ENCODE measurements at regions not wholly inside any gene's neighbourhood (a gene's known extent, or its start where the extent isn't known, plus 50 kb on each side); places are given as distances from the start of the nearest gene placed in this dataset.

GRCh38 chr3:23116081-23116837, 86.9 kb upstream of the UBE2E2 start:
- TF ChIP-seq TCF7L2 (IDR thresholded peaks at IDR 0.05; ENCODE audit: borderline replicate concordance, low read depth, low read length) (no peak), ZFP41 (tag by site-specific recombination; IDR thresholded peaks at IDR 0.05; ENCODE audit: borderline replicate concordance) (no peak), ZNF18 (tag by site-specific recombination; IDR thresholded peaks at IDR 0.05) (no peak), CTCF (tag by site-specific recombination; IDR thresholded peaks at IDR 0.05) (no peak), ZNF221 (tag by site-specific recombination; IDR thresholded peaks at IDR 0.05; ENCODE audit: borderline replicate concordance) (no peak), REST (tag by site-specific recombination; IDR thresholded peaks at IDR 0.05) (no peak), ZNF2 (tag by site-specific recombination; IDR thresholded peaks at IDR 0.05) (no peak), ZNF248 (tag by site-specific recombination; IDR thresholded peaks at IDR 0.05) (no peak), ZNF701 (tag by site-specific recombination; IDR thresholded peaks at IDR 0.05) (no peak)
- TF ChIP-seq, protein P1, sequence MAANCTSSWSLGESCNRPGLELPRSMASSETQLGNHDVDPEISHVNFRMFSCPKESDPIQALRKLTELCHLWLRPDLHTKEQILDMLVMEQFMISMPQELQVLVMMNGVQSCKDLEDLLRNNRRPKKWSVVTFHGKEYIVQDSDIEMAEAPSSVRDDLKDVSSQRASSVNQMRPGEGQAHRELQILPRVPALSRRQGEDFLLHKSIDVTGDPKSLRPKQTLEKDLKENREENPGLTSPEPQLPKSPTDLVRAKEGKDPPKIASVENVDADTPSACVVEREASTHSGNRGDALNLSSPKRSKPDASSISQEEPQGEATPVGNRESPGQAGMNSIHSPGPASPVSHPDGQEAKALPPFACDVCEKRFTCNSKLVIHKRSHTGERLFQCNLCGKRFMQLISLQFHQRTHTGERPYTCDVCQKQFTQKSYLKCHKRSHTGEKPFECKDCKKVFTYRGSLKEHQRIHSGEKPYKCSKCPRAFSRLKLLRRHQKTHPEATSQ (tag by site-specific recombination; IDR thresholded peaks at IDR 0.05), result no peak
- TF ChIP-seq, protein P2, sequence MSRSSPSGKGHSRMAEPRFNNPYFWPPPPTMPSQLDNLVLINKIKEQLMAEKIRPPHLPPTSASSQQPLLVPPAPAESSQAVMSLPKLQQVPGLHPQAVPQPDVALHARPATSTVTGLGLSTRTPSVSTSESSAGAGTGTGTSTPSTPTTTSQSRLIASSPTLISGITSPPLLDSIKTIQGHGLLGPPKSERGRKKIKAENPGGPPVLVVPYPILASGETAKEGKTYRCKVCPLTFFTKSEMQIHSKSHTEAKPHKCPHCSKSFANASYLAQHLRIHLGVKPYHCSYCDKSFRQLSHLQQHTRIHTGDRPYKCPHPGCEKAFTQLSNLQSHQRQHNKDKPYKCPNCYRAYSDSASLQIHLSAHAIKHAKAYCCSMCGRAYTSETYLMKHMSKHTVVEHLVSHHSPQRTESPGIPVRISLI (tag by site-specific recombination; IDR thresholded peaks at IDR 0.05), result no peak

Measured in HEK293 (cell line).